ENCODE measurements at regions not wholly inside any gene's neighbourhood (a gene's known extent, or its start where the extent isn't known, plus 50 kb on each side); places are given as distances from the start of the nearest gene placed in this dataset.

- no peaks in the 10 kb centered on the region for H3K79me2 ChIP-seq (ENCODE audit: low read depth)
- peaks cover 18% of the 10 kb centered on the region for H3K4me1 Mint-ChIP-seq
- H3K9ac ChIP-seq = no peak overlapping the region
- H3K27ac ChIP-seq = no peak overlapping the region
- no peak overlapping the region for H3K4me3 Mint-ChIP-seq
- no peaks in the 10 kb centered on the region for H3K4me1 ChIP-seq
- H3K4me3 ChIP-seq = no peak overlapping the region
- H2AFZ ChIP-seq (replicated peaks) = no peak overlapping the region
- no peaks in the 10 kb centered on the region for H3K9me3 ChIP-seq (ENCODE audit: low read depth)
- peaks cover 3% of the 10 kb centered on the region for H4K20me1 ChIP-seq (ENCODE audit: low read depth)
- no peak for TF ChIP-seq EZH2 (IDR thresholded peaks at IDR 0.05)
- no peak for TF ChIP-seq CTCF (IDR thresholded peaks at IDR 0.05)
- TF ChIP-seq EZH2phosphoT487 (IDR thresholded peaks at IDR 0.05) = no peak
- no peak for DNase-seq (ENCODE audit: low spot score)
- no peaks in the 10 kb centered on the region for H3K9me3 Mint-ChIP-seq
- H3F3A ChIP-seq (ENCODE audit: low read depth) = no peaks in the 10 kb centered on the region
- H3K36me3 Mint-ChIP-seq = no peaks in the 10 kb centered on the region
- H3K27me3 Mint-ChIP-seq (ENCODE audit: insufficient read depth, low read depth) = peaks cover 12% of the 10 kb centered on the region
- H3K4me2 ChIP-seq = no peak overlapping the region
- no peak overlapping the region for H3K27ac Mint-ChIP-seq
- H3K36me3 ChIP-seq = no peaks in the 10 kb centered on the region
- H3K27me3 ChIP-seq = no peaks in the 10 kb centered on the region
Observed at GRCh38 chr9:135346438-135347050, 133.0 kb upstream of the PPP1R26 start.

- no peak overlapping the region for H3K27ac ChIP-seq
- no peaks in the 10 kb centered on the region for H3K4me1 ChIP-seq
- no peaks in the 10 kb centered on the region for H3K36me3 ChIP-seq
- H3K4me2 ChIP-seq = no peak overlapping the region
- H3K9me3 ChIP-seq (ENCODE audit: low read depth) = no peaks in the 10 kb centered on the region
- peaks cover 3% of the 10 kb centered on the region for H4K20me1 ChIP-seq (ENCODE audit: low read depth)
- Mint-ChIP-seq H3K4me1 (peaks cover 18% of the 10 kb centered on the region), H3K27me3 (ENCODE audit: insufficient read depth, low read depth) (peaks cover 12% of the 10 kb centered on the region), H3K36me3 (no peaks in the 10 kb centered on the region), H3K27ac (no peak overlapping the region), H3K9me3 (no peaks in the 10 kb centered on the region), H3K4me3 (no peak overlapping the region)
- no peak for TF ChIP-seq CTCF (IDR thresholded peaks at IDR 0.05)
- TF ChIP-seq EZH2phosphoT487 (IDR thresholded peaks at IDR 0.05) = no peak
- TF ChIP-seq EZH2 (IDR thresholded peaks at IDR 0.05) = no peak
- no peaks in the 10 kb centered on the region for H3K27me3 ChIP-seq
- no peak for DNase-seq (ENCODE audit: low spot score)
- no peaks in the 10 kb centered on the region for H3F3A ChIP-seq (ENCODE audit: low read depth)
- no peak overlapping the region for H3K4me3 ChIP-seq
- H3K79me2 ChIP-seq (ENCODE audit: low read depth) = no peaks in the 10 kb centered on the region
- H2AFZ ChIP-seq (replicated peaks) = no peak overlapping the region
- H3K9ac ChIP-seq = no peak overlapping the region
Observed at GRCh38 chr9:135347461-135347860, 132.1 kb upstream of the PPP1R26 start.

GRCh38 chr9:135348076-135348787, 131.3 kb upstream of the PPP1R26 start:
- H3K4me2 ChIP-seq = no peak overlapping the region
- no peak for DNase-seq (ENCODE audit: low spot score)

More at GRCh38 chr9:135348076-135348787, 131.3 kb upstream of the PPP1R26 start:
- TF ChIP-seq EZH2phosphoT487 (IDR thresholded peaks at IDR 0.05) (no peak), CTCF (IDR thresholded peaks at IDR 0.05) (no peak), EZH2 (IDR thresholded peaks at IDR 0.05) (no peak)
- H3K4me1 Mint-ChIP-seq = peaks cover 18% of the 10 kb centered on the region
- Histone ChIP-seq H3K36me3 (no peaks in the 10 kb centered on the region), H3K4me3 (no peak overlapping the region), H3K4me1 (no peaks in the 10 kb centered on the region), H3K9me3 (ENCODE audit: low read depth) (no peaks in the 10 kb centered on the region), H2AFZ (replicated peaks) (no peak overlapping the region), H3K27ac (no peak overlapping the region), H3K9ac (no peak overlapping the region), H3F3A (ENCODE audit: low read depth) (no peaks in the 10 kb centered on the region), H3K27me3 (no peaks in the 10 kb centered on the region), H4K20me1 (ENCODE audit: low read depth) (peaks cover 3% of the 10 kb centered on the region), H3K79me2 (ENCODE audit: low read depth) (no peaks in the 10 kb centered on the region)
- no peaks in the 10 kb centered on the region for H3K36me3 Mint-ChIP-seq
- H3K27ac Mint-ChIP-seq = no peak overlapping the region
- H3K27me3 Mint-ChIP-seq (ENCODE audit: insufficient read depth, low read depth) = peaks cover 12% of the 10 kb centered on the region
- H3K4me3 Mint-ChIP-seq = no peak overlapping the region
- H3K9me3 Mint-ChIP-seq = no peaks in the 10 kb centered on the region
